GM12865 (cell line): ENCODE measurements at regions not wholly inside any gene's neighbourhood (a gene's known extent, or its start where the extent isn't known, plus 50 kb on each side); places are given as distances from the start of the nearest gene placed in this dataset.

Experiments used
- DNase-seq: peaks from one replicate; pipeline ENCODE4 v3.0.0; 2010; ENCODE audit warnings: low read depth
- H3K4me3 ChIP-seq: 2 replicates; pipeline ENCODE4 v1.5.1; 2011; ENCODE audit warnings: mild to moderate bottlenecking, low read depth, low read length, control low read depth
- TF ChIP-seq, protein P1 (sequence below): IDR thresholded peaks from 2 replicates; pipeline ENCODE4 v1.5.1; 2011; ENCODE audit warnings: low read length, control low read depth, low read depth, inconsistent platforms; ENCODE audit not compliant: insufficient read depth; ENCODE audit errors: missing control alignments

- no peak for DNase-seq
- H3K4me3 ChIP-seq: no peak overlapping the region
- TF ChIP-seq, protein P1, sequence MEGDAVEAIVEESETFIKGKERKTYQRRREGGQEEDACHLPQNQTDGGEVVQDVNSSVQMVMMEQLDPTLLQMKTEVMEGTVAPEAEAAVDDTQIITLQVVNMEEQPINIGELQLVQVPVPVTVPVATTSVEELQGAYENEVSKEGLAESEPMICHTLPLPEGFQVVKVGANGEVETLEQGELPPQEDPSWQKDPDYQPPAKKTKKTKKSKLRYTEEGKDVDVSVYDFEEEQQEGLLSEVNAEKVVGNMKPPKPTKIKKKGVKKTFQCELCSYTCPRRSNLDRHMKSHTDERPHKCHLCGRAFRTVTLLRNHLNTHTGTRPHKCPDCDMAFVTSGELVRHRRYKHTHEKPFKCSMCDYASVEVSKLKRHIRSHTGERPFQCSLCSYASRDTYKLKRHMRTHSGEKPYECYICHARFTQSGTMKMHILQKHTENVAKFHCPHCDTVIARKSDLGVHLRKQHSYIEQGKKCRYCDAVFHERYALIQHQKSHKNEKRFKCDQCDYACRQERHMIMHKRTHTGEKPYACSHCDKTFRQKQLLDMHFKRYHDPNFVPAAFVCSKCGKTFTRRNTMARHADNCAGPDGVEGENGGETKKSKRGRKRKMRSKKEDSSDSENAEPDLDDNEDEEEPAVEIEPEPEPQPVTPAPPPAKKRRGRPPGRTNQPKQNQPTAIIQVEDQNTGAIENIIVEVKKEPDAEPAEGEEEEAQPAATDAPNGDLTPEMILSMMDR: no peak
Observed at GRCh38 chr19:30908262-30908771, 440.9 kb downstream of the TSHZ3 start.

DNA sequence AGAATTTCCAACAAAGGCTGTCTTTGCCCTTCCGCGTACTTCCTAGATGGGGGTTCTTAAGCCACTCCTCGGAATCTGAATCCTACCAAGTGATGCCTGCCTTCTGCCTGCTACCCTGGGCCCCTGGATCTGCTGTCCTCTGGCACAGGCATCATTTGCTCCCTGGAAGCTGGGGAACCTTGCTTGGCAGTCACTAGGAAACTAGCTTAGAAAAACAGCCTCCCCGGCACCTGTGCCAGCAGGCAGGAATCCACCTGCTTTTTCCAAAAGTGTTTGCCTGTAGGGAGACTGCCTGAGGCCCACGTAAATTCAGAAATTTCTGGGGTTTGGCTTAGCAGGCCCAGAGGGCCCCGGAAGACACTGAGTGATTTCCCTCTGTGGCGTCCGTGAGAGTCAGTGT is 442.4 kb downstream of the TSHZ3 start:
- H3K4me3 ChIP-seq: no peak overlapping the region
- TF ChIP-seq, protein P1: no peak
- no peak for DNase-seq

DNA sequence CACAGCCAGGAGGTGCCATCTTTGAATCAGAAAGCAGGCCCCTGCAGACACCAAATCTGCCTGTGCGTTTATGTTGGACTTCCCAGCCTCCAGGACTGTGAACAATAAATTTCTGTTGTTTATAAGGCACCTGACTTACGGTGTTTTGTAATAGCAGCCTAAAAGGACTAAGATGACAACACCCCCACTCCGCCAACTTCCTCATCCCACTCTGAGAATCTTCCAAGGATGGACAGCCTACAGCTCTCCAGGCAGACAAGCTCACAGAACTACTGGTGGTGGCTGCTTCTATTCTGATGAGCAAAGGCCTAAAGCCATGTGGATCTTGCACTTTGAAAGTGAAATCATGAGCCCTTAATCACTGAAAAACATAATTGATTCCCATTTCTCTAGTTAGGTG is 449.2 kb downstream of the TSHZ3 start:
- TF ChIP-seq, protein P1: no peak
- DNase-seq: no peak
- no peak overlapping the region for H3K4me3 ChIP-seq

- TF ChIP-seq, protein P1: no peak
Observed at GRCh38 chr19:30898353-30899103, 450.7 kb downstream of the TSHZ3 start.

GRCh38 chr19:30897553-30897952 is 451.7 kb downstream of the TSHZ3 start:
- H3K4me3 ChIP-seq: no peak overlapping the region
- no peak for DNase-seq
- TF ChIP-seq, protein P1: no peak

More at GRCh38 chr19:30898353-30899103, 450.7 kb downstream of the TSHZ3 start:
- no peak overlapping the region for H3K4me3 ChIP-seq
- no peak for DNase-seq

DNA sequence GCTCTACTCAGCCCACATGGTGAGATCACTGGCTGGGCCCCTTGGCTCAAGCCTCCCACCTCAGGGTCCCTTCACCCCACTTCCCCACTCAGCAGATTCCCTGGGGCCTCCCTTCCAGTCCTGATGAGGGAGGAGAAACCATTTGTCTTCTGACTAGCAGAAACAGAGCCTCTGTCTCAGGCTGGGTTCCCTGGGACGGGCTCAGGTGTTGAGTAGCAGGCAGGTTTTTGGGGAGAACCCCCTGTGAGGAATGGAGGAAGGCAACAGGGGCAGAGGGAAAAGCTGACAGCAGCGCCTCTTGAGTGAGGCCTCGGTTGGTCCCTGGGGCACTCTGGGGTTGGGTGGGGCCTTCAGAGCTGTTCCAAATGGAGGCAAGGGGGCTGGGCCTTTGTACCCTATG is 452.2 kb downstream of the TSHZ3 start:
- DNase-seq: no peak
- TF ChIP-seq, protein P1: no peak
- no peak overlapping the region for H3K4me3 ChIP-seq

DNA sequence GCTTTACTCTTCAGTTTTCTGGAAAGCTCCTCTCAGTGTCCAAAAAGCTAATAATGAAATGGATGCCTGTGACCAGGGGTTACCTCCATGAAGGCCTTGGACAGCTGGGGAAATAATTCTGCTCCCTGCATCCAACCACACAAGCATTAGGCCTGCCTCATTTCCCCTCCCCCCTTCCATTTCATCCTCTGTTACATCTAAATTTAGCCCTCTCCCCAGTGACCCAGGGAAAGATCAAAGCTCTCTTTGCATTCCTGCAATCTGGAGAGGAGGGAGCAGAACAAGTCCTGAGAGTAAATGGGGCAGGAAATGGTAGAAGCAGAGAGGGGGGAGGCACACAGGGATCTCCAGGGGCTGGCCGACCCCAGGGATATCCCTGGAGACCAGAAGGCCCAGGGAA is 452.7 kb downstream of the TSHZ3 start:
- DNase-seq: no peak
- TF ChIP-seq, protein P1: no peak
- no peak overlapping the region for H3K4me3 ChIP-seq
